VCaP (cell line): ENCODE measurements at regions not wholly inside any gene's neighbourhood (a gene's known extent, or its start where the extent isn't known, plus 50 kb on each side); places are given as distances from the start of the nearest gene placed in this dataset.
"Not testable (repeated sequence)": the region's sequence is repeated elsewhere in the genome, so short reads cannot be mapped to it uniquely, and the experiment has no call there.

Experiments used
- H3K27ac ChIP-seq: fragments of 450-650 bp; 2 replicates; pipeline ENCODE4 v1.5.1; 2017
- TF ChIP-seq, protein P1 (sequence below): fragments of 450-650 bp; conservative IDR thresholded peaks from 2 replicates; pipeline ENCODE4 v1.5.1; 2017; ENCODE audit warnings: mild to moderate bottlenecking, moderate library complexity

DNA sequence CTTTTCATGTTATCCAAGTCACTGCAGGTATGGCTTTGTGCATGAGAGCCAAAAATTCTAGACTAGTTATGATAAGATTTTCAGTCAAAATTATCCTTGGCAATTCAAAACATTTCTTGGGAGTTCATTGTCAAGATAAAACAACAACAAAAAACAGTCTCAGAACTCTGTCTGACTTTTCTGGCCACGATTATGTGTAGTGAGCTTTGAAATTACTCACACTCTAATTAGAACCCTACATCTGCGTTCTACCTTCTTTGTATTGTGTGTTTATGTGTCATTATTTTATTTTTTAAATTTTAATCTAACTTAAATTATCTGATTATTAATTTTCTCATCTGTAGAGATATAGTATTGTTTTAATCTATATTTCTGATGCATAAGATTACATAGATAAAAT is 459.2 kb downstream of the FRK start:
- H3K27ac ChIP-seq: no peak overlapping the region
- TF ChIP-seq, protein P1, sequence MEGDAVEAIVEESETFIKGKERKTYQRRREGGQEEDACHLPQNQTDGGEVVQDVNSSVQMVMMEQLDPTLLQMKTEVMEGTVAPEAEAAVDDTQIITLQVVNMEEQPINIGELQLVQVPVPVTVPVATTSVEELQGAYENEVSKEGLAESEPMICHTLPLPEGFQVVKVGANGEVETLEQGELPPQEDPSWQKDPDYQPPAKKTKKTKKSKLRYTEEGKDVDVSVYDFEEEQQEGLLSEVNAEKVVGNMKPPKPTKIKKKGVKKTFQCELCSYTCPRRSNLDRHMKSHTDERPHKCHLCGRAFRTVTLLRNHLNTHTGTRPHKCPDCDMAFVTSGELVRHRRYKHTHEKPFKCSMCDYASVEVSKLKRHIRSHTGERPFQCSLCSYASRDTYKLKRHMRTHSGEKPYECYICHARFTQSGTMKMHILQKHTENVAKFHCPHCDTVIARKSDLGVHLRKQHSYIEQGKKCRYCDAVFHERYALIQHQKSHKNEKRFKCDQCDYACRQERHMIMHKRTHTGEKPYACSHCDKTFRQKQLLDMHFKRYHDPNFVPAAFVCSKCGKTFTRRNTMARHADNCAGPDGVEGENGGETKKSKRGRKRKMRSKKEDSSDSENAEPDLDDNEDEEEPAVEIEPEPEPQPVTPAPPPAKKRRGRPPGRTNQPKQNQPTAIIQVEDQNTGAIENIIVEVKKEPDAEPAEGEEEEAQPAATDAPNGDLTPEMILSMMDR: no peak

DNA sequence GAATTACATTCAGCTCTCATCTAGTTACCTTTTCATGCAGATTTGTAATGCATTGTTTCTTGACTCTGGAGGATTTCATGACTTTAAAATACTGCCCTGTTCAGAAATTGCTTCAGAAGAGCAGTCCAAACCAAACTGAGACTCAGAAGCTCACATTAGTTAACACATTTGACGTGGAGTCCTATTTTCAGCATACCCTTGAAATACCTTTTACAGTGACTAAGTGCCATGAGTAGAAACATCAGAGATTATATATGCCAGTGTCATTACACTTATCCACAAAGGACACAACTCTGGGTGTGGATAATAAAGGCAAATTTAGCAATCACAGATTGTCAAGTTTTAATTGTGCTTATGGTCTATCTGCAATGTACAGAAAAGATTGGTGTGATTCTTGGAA is 459.6 kb downstream of the FRK start:
- TF ChIP-seq, protein P1: no peak
- H3K27ac ChIP-seq: no peak overlapping the region

DNA sequence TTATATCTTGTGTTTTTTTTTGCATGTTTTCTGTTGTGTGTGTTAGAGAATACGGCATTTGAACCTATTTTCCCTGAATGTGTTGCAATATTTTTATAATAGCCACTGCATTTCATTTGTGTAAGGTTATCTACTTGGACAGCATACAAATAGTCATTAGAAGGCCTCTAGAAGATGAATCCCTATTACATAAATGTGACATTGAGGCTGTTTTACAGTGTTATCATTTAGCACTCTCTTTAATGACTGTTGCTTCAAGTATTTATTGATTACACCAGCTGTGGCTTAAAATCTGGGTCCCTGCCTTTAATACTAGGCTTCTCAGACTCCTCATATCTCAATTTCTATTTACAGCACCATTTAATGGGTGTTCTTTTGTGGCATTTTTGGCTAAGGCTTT is 465.8 kb downstream of the FRK start:
- TF ChIP-seq, protein P1: no peak
- no peak overlapping the region for H3K27ac ChIP-seq

DNA sequence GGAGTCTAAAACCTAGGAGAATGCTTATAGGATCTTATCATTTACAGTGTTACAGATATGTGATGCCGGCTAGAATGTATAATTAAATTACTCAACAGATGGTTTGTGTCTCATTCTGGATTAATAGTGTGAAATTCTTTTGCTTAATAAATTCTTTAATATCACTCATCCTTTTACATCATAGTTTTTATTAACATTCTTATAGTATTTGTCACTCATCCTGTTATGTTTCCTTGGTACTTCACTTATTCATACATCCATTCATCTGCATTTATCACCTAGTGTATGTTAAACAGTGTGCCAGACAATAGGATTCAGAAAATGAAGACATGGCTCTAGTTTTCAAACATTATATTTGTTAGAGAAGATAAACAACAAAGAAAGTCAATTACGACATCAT is 468.7 kb downstream of the FRK start:
- TF ChIP-seq, protein P1: no peak
- H3K27ac ChIP-seq: no peak overlapping the region

DNA sequence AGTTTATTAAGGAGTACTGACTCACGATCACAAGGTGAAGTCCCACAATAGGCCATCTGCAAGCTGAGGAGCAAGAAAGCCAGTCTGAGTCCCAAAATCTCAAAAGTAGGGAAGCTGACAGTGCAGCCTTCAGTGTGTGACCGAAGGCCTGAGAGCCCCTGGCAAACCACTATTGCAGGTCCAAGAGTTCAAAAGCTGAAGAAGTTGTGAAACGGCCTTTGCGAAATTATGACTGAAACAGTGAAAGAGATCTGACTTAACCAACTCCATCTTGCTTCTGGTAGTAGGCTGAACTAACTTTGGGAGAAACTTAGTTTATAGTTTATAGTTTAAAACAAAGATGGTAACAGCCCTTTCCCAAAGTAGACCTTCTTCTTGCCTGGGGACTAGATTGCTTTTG is 471.6 kb downstream of the FRK start:
- not testable (repeated sequence) for H3K27ac ChIP-seq

DNA sequence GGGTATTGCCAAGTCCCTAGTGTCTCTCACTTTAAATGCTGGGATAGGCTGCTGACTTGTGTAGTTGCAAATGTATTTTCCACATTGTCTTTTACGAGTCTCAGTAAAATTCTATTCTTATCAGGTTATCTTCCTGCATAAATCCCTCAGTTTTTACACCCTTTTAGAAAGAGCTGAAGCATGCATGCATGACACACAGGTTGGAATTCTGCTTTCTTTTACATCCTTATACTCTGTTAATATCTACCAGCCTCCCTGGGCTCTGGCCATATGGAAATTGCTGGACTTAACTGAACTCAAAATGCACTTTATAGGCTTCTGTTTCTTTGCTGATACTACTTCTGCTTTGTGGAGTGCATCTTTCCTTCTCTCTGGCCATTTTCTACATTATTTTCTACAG is 477.4 kb downstream of the FRK start:
- H3K27ac ChIP-seq: no peak overlapping the region
- TF ChIP-seq, protein P1: no peak

DNA sequence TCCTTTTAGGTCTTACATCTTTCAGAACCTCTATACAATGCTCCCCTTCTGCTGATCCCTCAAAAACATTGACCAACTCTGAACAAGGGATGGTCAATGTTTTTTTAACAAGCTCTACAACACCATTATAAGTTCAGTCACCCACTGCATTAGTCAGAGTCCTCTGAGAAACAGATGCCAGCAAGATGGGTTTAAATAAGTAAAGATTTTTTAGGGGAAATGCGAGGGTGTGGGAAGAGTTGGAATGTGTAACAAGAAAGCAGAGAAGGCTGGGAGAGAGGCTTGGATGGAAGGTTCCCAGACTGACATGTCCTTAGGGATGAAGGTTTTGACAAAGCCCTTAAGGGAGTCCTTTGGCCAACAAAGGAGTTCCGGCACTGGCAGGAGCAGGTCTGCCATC is 478.3 kb downstream of the FRK start:
- TF ChIP-seq, protein P1: no peak
- H3K27ac ChIP-seq: no peak overlapping the region

DNA sequence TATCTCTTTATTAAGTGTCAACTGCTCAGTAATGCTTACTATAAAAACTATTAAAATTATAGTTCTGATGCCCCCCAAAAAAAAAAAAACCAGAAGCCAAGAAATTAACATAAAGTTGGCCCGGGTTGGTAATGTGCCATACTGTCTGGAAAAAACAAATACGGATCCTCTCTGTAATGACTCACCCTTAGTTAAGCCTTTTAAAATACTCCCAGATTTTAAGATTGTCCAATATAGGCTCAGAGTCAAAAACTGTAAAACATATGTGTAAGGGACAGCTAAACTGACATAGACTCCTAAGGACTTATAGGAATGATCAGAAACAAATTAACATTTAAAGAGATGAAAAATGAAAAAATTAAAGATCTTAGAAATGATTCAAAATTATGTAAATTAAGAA is 481.1 kb downstream of the FRK start:
- not testable (repeated sequence) for H3K27ac ChIP-seq

DNA sequence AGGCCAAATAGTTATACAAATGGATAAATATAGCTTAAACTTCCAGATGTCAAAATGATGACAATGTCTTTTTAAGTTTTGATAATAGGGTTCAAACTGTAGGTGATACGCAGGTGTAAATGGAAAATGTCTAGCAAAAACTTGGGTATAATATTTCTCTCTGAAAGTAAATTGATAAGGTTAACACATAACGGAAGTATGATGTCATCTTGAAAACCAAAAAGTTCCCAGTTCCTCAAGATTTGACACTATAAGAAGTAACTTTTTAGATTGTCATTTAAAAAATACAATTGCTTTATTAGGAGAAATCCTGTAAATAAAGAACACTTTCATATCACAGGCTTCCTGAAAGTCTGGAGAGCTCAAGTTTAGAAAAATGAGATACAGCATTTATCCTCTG is 483.4 kb downstream of the FRK start:
- H3K27ac ChIP-seq: no peak overlapping the region
- TF ChIP-seq, protein P1: no peak
